Adrenal gland (tissue), 9 donors: ENCODE measurements at regions not wholly inside any gene's neighbourhood (a gene's known extent, or its start where the extent isn't known, plus 50 kb on each side); places are given as distances from the start of the nearest gene placed in this dataset.

ENCODE experiments used
- DNase-seq, 7 donors: peaks; one replicate each; pipeline ENCODE4 v3.0.0-alpha.2; 2019 to 2020
- H3K27ac ChIP-seq, 5 donors: fragments of 200-600 bp; sonication (generic) in 4 of 5; 1 replicate in 3 of 5; 2 replicates in 2 of 5; pipeline versions ENCODE4 v1.5.1 to v1.8.0; 2016 to 2020; ENCODE audit warnings: mild to moderate bottlenecking in 1 of 5
- H3K27me3 ChIP-seq: fragments of 200-600 bp; 2 replicates; pipeline ENCODE4 v1.8.0; 2021
- H3K36me3 ChIP-seq, 2 donors: fragments of 200-600 bp; replicated peaks in 1 of 2; 1 replicate in 1 of 2; 2 replicates in 1 of 2; pipeline versions ENCODE4 v1.5.1 to v1.8.0; 2018 to 2022
- H3K4me1 ChIP-seq, 2 donors: fragments of 200-600 bp; replicated peaks in 1 of 2; 1 replicate in 1 of 2; 2 replicates in 1 of 2; pipeline versions ENCODE4 v1.5.1 to v1.8.0; 2018 to 2021
- H3K4me3 ChIP-seq, 4 donors: fragments of 200-600 bp; sonication (generic) in 3 of 4; one replicate each; pipeline ENCODE4 v1.5.1; 2016 to 2018
- H3K9me3 ChIP-seq, 3 donors: fragments of 200-600 bp; sonication (generic) in 1 of 3; replicated peaks in 1 of 3; 1 replicate in 2 of 3; 2 replicates in 1 of 3; pipeline versions ENCODE4 v1.5.1 to v1.8.0; 2016 to 2021
- POLR2A ChIP-seq, 2 donors: fragments of 450-650 bp; IDR thresholded peaks; one replicate each; pipeline ENCODE4 v1.6.1; 2017; ENCODE audit warnings: antibody characterized with exemption in 2 of 2, mild to moderate bottlenecking in 2 of 2, moderate library complexity in 1 of 2
- WGBS, 4 donors: extraction: QIAGEN DNeasy Blood & Tissue Kit in 2 of 4; methylation state at CpG; one replicate each; pipeline versions ENCODE4 v1.1.5 to v1.1.7; 2013 to 2017; 5-methylcytosine and 5-hydroxymethylcytosine counted together
- intact Hi-C, 2 donors: fragments of 100-400 bp; cut with DNase I; formaldehyde crosslinking; loops; one replicate each; pipeline versions ENCODE4 v1.14.1 to v1.15.0; 2022 to 2023
- TF ChIP-seq, protein P1 (sequence below), 6 experiments: fragments of 450-650 bp in 4 of 6; fragments of 200-600 bp in 2 of 6; sonication (generic) in 1 of 6; IDR thresholded peaks; 1 replicate in 5 of 6; 2 replicates in 1 of 6; pipeline versions ENCODE4 v1.5.1 to v1.8.0; 2016 to 2021; ENCODE audit warnings: antibody characterized with exemption in 6 of 6, mild to moderate bottlenecking in 2 of 6, moderate library complexity in 1 of 6
- donor health status: healthy with polysubstance abuse.
- donor health status: Bipolar disorder and iron deficiency.
- donor health status: DM: yes; HTN: yes; CAD: no.
- donor health status: DM: no; HTN: no; CAD: no.
- donor health status: DM: no; HTN: no; CAD: no.

DNA sequence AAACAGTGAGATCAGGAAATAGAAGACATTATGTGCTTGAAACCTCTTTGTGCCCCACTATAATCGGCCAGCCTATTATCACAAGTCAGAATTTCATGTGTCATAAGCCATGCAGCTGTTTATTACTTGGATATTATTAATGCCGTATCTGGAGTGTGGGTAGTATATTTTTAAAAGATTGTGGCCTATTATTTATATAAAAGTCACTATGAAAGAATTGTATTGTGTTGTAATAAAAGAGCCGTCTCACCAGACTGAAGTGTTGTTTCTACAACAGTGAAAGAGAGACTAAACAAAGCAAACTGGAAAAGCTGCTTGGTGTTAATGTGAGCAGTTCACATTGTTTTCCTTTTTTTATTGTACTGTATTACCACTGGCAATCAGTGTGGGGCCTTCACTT is 449.1 kb downstream of the PSAT1 start:
- no peak for TF ChIP-seq POLR2A (IDR thresholded peaks at IDR 0.05)
- TF ChIP-seq, protein P1, sequence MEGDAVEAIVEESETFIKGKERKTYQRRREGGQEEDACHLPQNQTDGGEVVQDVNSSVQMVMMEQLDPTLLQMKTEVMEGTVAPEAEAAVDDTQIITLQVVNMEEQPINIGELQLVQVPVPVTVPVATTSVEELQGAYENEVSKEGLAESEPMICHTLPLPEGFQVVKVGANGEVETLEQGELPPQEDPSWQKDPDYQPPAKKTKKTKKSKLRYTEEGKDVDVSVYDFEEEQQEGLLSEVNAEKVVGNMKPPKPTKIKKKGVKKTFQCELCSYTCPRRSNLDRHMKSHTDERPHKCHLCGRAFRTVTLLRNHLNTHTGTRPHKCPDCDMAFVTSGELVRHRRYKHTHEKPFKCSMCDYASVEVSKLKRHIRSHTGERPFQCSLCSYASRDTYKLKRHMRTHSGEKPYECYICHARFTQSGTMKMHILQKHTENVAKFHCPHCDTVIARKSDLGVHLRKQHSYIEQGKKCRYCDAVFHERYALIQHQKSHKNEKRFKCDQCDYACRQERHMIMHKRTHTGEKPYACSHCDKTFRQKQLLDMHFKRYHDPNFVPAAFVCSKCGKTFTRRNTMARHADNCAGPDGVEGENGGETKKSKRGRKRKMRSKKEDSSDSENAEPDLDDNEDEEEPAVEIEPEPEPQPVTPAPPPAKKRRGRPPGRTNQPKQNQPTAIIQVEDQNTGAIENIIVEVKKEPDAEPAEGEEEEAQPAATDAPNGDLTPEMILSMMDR (IDR thresholded peaks at IDR 0.05), result no peak
- Histone ChIP-seq H3K27me3 (no peaks in the 10 kb centered on the region), H3K9me3 (no peaks in the 10 kb centered on the region), H3K4me1 (no peaks in the 10 kb centered on the region), H3K4me3 (no peak overlapping the region), H3K36me3 (no peaks in the 10 kb centered on the region), H3K27ac (no peak overlapping the region)
- 69 to 77% (median 71%) methylated on average over 3 of the region's 3 CpGs for WGBS, 4 donors
- no peak for DNase-seq
- intact Hi-C loops, result no loop called here

DNA sequence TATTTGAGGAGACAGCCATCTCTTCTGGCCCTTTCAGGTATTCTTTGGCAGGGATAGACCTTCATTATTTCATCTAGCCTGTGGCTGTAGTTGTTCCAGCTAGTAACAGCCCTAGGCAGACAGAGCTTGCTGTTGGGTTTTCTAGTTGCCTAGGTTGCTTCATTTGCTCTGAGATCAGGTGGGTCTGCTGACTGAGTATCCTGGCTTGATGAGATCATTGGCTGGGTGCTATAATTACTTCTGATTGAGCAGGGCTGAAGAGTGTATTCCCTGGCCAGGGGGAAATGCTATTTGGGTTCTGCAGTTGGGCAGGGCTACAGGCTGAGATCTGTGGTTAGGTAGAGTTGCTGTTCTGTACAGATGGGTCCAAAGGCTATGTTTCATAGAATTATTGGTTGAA is 456.1 kb downstream of the PSAT1 start:
- no peaks in the 10 kb centered on the region for H3K36me3 ChIP-seq
- no peaks in the 10 kb centered on the region for H3K4me1 ChIP-seq
- no peaks in the 10 kb centered on the region for H3K27me3 ChIP-seq
- no peak overlapping the region for H3K27ac ChIP-seq
- TF ChIP-seq, protein P1 (IDR thresholded peaks at IDR 0.05), result no peak
- TF ChIP-seq POLR2A (IDR thresholded peaks at IDR 0.05), result no peak
- intact Hi-C loops, result no loop called here
- no peak overlapping the region for H3K4me3 ChIP-seq
- DNase-seq, result no peak
- no peaks in the 10 kb centered on the region for H3K9me3 ChIP-seq

DNA sequence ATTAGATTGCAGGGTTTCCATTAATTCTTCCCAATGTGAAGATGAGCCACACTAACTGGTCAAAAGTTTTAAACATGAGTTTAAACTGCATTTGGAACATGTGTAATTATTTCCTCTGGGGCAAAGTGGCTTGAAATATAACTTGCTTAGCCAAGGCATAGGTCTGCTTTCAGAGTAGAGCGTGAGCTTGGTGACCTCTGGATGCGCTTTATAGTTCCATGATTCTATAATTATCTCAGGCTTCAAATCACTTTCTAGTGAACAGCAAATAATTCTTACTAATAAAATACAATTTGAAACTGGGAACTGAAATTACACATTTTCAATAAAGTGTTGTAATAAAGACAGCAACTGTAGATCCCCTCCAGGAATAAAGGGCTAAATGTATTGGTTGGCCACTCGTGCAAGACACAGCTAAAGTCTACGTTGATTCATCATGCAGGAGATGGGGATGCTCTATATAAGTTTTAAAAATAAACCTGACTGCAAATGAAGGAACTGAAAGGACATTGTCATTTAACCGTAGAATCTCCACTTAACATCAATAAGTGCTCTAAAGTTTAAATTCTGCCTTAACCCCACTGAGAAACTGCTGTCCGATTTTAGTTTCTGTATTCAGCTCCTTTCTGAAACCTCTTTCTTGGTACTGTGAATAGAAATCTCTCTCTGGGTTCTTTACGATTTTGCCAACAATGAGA is 460.0 kb downstream of the PSAT1 start:
- H3K27me3 ChIP-seq, result no peaks in the 10 kb centered on the region
- TF ChIP-seq, protein P1 (IDR thresholded peaks at IDR 0.05), result no peak
- TF ChIP-seq POLR2A (IDR thresholded peaks at IDR 0.05), result no peak
- no peak overlapping the region for H3K4me3 ChIP-seq
- no peak overlapping the region for H3K27ac ChIP-seq
- 74 to 81% (median 75%) methylated on average over 7 of the region's 7 CpGs for WGBS, 4 donors
- H3K4me1 ChIP-seq, result no peaks in the 10 kb centered on the region
- DNase-seq, result no peak
- intact Hi-C loops, result no loop called here
- H3K9me3 ChIP-seq, result no peaks in the 10 kb centered on the region
- H3K36me3 ChIP-seq, result no peaks in the 10 kb centered on the region

DNA sequence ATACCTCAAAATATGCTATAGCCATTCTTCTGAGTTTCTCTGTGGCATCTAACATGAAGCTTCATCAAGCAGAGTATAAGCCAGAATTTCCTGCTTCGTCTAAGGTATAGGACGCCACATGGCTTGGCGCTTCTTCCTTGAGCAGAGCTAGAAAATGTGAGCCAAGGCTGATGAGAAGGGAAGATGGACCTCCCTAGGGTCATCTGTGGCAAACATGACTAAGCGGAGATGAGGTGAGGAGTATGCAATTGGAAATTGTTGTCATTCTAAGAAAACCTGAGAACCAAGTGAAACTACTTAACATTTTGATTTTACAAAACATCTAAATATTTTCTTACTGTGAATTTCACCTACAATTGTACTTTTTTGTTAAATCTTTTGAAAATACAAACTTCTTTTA is 466.5 kb downstream of the PSAT1 start:
- intact Hi-C loops, result no loop called here
- H3K36me3 ChIP-seq, result no peaks in the 10 kb centered on the region
- no peaks in the 10 kb centered on the region for H3K9me3 ChIP-seq
- TF ChIP-seq POLR2A (IDR thresholded peaks at IDR 0.05), result no peak
- TF ChIP-seq, protein P1 (IDR thresholded peaks at IDR 0.05), result no peak
- no peak overlapping the region for H3K4me3 ChIP-seq
- no peaks in the 10 kb centered on the region for H3K4me1 ChIP-seq
- no peaks in the 10 kb centered on the region for H3K27me3 ChIP-seq
- H3K27ac ChIP-seq, result no peak overlapping the region
- 95 to 97% (median 96%) methylated on average over 4 of the region's 4 CpGs for WGBS, 4 donors
- no peak for DNase-seq
